ENCODE measurements at regions not wholly inside any gene's neighbourhood (a gene's known extent, or its start where the extent isn't known, plus 50 kb on each side); places are given as distances from the start of the nearest gene placed in this dataset.

DNA sequence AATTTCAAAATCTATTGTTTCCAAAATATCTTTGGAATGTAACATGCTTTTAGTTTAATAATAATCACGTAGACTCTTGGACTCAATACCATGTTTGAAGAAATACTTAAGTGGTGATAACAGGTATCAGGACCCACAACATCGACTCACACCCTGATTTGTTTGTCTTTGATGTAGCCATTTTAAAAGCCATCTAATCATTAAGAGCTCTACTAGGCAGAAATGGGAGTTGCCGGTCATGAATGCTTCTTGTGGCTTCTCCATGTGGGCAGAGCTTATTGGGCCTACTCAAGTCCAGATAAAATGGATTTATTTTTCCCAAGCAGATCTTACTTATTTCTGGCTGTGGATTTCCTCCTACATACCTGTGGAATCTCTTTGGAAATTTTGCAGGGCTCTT is 261.6 kb upstream of the NR2F2 start:
- H3K9me3 ChIP-seq (ENCODE audit: insufficient read depth, low read depth, low read length), result no peaks in the 10 kb centered on the region
- no peaks in the 10 kb centered on the region for H3K36me3 ChIP-seq (ENCODE audit: insufficient read depth, low read depth, low read length)
- no peak overlapping the region for H3K9ac ChIP-seq (ENCODE audit: low read depth, low read length)
- H3K4me1 ChIP-seq (ENCODE audit: insufficient read depth, low read length), result no peaks in the 10 kb centered on the region
- no peaks in the 10 kb centered on the region; the same call in 1 of the 2 replicates for H3K27me3 ChIP-seq (ENCODE audit: insufficient read depth, low read length)
- no peak overlapping the region for H3K27ac ChIP-seq (ENCODE audit: low read length)
- H3K4me3 ChIP-seq (ENCODE audit: low read length), result no peak overlapping the region

DNA sequence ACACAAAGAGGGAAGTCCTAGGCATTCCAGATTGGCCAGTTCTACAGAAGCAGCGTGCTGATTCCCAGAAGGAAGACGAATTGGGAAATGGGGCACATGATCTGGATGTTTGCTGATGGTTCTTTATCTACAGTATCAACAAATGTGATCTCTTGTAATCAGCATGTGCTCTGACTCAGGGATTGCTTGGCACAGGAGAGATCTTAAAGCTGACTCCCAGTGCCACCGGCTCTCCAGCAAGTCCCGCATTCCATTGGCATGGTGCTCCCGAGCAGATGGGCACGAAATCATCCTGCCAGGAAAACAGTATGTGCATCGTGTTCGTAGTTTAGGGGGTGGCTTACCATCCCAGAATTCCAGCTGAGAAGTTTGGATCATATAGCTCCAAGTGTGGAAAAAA is 259.9 kb upstream of the NR2F2 start:
- no peak overlapping the region for H3K9ac ChIP-seq (ENCODE audit: low read depth, low read length)
- H3K27ac ChIP-seq (ENCODE audit: low read length), result no peak overlapping the region
- no peak overlapping the region for H3K4me3 ChIP-seq (ENCODE audit: low read length)

DNA sequence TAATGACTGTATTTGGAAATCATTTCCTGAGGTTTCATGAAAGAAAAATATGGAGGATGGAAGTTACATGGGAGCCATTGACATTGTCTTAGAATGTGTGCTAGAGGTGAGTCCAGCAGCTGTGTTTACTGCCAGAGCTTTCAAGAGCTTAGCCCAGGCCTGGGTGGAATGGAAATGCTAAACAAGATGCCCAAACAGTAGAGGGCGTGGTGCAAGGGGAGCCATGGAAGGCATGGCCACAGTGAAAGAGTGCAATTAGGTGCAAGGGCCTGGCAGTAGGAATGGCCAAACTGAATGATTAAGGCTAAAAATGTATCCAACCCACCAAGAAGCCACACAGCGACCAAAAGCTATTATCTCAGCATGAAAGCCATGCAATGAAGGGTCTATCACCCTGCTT is 257.7 kb upstream of the NR2F2 start:
- Histone ChIP-seq H3K9me3 (ENCODE audit: insufficient read depth, low read depth, low read length) (no peaks in the 10 kb centered on the region), H3K4me3 (ENCODE audit: low read length) (no peak overlapping the region), H3K9ac (ENCODE audit: low read depth, low read length) (no peak overlapping the region), H3K27me3 (ENCODE audit: insufficient read depth, low read length) (peaks cover 7% of the 10 kb centered on the region; the same call in 1 of the 2 replicates), H3K27ac (ENCODE audit: low read length) (no peak overlapping the region), H3K36me3 (ENCODE audit: insufficient read depth, low read depth, low read length) (no peaks in the 10 kb centered on the region), H3K4me1 (ENCODE audit: insufficient read depth, low read length) (no peaks in the 10 kb centered on the region)

More for the DNA sequence above, 259.9 kb upstream of the NR2F2 start:
- Histone ChIP-seq H3K4me1 (ENCODE audit: insufficient read depth, low read length) (no peaks in the 10 kb centered on the region), H3K36me3 (ENCODE audit: insufficient read depth, low read depth, low read length) (no peaks in the 10 kb centered on the region), H3K9me3 (ENCODE audit: insufficient read depth, low read depth, low read length) (no peaks in the 10 kb centered on the region), H3K27me3 (ENCODE audit: insufficient read depth, low read length) (peaks cover 4% of the 10 kb centered on the region; the same call in 1 of the 2 replicates)

DNA sequence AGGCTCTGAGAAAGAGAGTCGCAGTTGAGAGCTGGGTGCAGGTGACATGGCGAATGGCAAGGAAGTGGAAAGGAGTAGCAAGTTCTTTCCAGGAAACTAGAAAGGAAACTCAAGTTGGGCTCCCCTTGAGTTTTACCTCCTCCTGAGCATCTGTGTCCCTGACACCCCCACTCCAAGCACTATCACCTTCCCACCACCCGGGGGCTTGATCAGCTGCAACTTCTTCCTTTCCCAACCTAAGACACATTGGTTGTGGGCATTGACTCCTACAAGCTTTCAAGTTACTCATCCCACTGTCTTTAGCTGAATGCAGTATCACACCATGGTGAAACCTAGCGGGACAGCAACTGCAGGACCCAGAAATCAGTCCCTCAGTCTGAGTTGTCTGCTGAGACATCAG is 256.6 kb upstream of the NR2F2 start:
- Histone ChIP-seq H3K36me3 (ENCODE audit: insufficient read depth, low read depth, low read length) (no peaks in the 10 kb centered on the region), H3K4me3 (ENCODE audit: low read length) (no peak overlapping the region), H3K9me3 (ENCODE audit: insufficient read depth, low read depth, low read length) (no peaks in the 10 kb centered on the region), H3K4me1 (ENCODE audit: insufficient read depth, low read length) (no peaks in the 10 kb centered on the region), H3K27ac (ENCODE audit: low read length) (no peak overlapping the region), H3K9ac (ENCODE audit: low read depth, low read length) (no peak overlapping the region), H3K27me3 (ENCODE audit: insufficient read depth, low read length) (peaks cover 7% of the 10 kb centered on the region; the same call in 1 of the 2 replicates)

- Histone ChIP-seq H3K27ac (ENCODE audit: low read length) (no peak overlapping the region), H3K36me3 (ENCODE audit: insufficient read depth, low read depth, low read length) (no peaks in the 10 kb centered on the region), H3K27me3 (ENCODE audit: insufficient read depth, low read length) (peaks cover 12% of the 10 kb centered on the region; the same call in 1 of the 2 replicates), H3K9me3 (ENCODE audit: insufficient read depth, low read depth, low read length) (no peaks in the 10 kb centered on the region), H3K4me3 (ENCODE audit: low read length) (no peak overlapping the region), H3K4me1 (ENCODE audit: insufficient read depth, low read length) (no peaks in the 10 kb centered on the region), H3K9ac (ENCODE audit: low read depth, low read length) (no peak overlapping the region)
These were observed 254.6 kb upstream of the NR2F2 start for GRCh38 chr15:96075895-96076294.

DNA sequence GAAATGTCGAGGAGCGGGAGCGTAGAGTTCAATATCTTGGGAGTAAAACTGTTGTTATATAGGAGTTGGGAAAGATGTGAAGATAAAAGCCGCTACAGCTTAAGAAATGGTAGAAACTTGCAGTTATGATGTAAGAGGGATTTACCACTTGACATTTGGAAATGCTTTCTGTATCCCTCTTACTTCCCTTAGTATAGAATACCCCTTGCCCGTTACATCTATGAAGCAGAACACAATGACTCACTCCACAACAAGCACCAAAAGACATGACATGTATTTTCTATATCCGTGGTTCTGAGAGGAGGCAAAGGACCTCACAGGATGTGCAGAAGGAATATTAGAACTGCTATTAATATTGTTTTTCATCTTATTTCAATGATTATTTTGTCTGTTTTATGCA is 254.2 kb upstream of the NR2F2 start:
- no peak overlapping the region for H3K27ac ChIP-seq (ENCODE audit: low read length)
- peaks cover 12% of the 10 kb centered on the region; the same call in 1 of the 2 replicates for H3K27me3 ChIP-seq (ENCODE audit: insufficient read depth, low read length)
- H3K4me1 ChIP-seq (ENCODE audit: insufficient read depth, low read length), result no peaks in the 10 kb centered on the region
- no peak overlapping the region for H3K9ac ChIP-seq (ENCODE audit: low read depth, low read length)
- no peak overlapping the region for H3K4me3 ChIP-seq (ENCODE audit: low read length)
- no peaks in the 10 kb centered on the region for H3K36me3 ChIP-seq (ENCODE audit: insufficient read depth, low read depth, low read length)
- no peaks in the 10 kb centered on the region for H3K9me3 ChIP-seq (ENCODE audit: insufficient read depth, low read depth, low read length)

DNA sequence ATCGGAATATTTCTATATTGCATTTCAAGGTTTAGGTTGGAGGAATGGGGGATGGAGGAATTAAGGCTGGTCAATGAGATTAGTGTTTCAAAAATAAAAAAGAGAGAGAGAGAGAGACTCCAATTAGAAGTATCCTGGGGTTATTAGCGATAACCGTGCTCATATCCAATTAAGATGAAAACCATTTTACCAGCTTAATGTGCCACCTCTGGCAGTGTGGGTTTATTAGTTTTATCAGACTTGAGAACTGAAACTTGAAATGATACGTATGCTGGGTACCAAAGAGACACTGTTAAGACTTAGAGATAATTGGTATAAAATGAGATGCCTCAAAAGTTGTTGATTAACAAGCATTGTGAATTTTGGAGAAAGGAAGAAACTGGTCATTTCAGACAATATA is 251.5 kb upstream of the NR2F2 start:
- H3K36me3 ChIP-seq (ENCODE audit: insufficient read depth, low read depth, low read length), result no peaks in the 10 kb centered on the region
- H3K4me3 ChIP-seq (ENCODE audit: low read length), result no peak overlapping the region
- H3K27me3 ChIP-seq (ENCODE audit: insufficient read depth, low read length), result peaks cover 34% of the 10 kb centered on the region
- H3K9me3 ChIP-seq (ENCODE audit: insufficient read depth, low read depth, low read length), result no peaks in the 10 kb centered on the region
- H3K9ac ChIP-seq (ENCODE audit: low read depth, low read length), result no peak overlapping the region
- H3K27ac ChIP-seq (ENCODE audit: low read length), result no peak overlapping the region
- no peaks in the 10 kb centered on the region for H3K4me1 ChIP-seq (ENCODE audit: insufficient read depth, low read length)

DNA sequence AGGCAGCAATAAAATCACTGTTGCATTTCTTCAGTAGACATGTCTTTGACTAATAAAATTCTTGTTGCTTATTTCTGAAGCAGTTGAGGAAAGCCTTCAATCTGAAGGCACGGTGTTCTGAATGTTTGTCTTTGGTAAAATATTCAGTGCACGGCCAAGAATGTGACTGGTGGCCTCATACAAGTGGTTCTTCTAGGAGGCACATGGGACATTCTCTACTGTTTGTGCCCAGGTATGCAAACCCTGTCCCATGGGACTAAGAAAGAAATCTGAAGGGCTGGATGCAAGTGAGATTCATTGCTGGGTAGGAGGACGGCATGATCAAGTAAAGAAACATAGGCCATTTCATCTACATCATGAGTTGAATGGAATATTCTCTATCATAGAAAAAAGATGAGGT is 250.6 kb upstream of the NR2F2 start:
- Histone ChIP-seq H3K4me3 (ENCODE audit: low read length) (no peak overlapping the region), H3K9me3 (ENCODE audit: insufficient read depth, low read depth, low read length) (no peaks in the 10 kb centered on the region), H3K27me3 (ENCODE audit: insufficient read depth, low read length) (peaks cover 43% of the 10 kb centered on the region), H3K4me1 (ENCODE audit: insufficient read depth, low read length) (no peaks in the 10 kb centered on the region), H3K9ac (ENCODE audit: low read depth, low read length) (no peak overlapping the region), H3K36me3 (ENCODE audit: insufficient read depth, low read depth, low read length) (no peaks in the 10 kb centered on the region), H3K27ac (ENCODE audit: low read length) (no peak overlapping the region)

DNA sequence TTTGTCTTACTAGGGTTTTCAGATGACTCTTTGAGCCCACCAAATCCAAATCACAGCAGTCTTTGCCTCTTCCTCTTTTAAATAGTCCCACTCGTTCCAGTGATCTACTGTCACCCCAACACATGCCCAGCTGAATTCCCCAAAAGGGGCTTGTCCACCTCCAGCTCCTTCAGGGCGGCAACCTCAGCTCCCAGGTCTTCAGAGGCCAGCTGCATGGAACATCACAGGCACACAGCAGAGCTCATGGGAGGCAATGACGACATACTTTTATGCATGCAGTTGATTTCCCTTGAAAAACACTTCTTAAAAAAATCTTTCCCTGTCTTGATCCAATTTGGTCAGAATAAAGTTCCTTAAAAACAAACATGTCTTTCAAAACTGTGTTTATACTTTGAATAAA is 244.3 kb upstream of the NR2F2 start:
- H3K27ac ChIP-seq (ENCODE audit: low read length), result no peak overlapping the region
- peaks cover 24% of the 10 kb centered on the region; the same call in 1 of the 2 replicates for H3K4me1 ChIP-seq (ENCODE audit: insufficient read depth, low read length)
- peaks cover 91% of the 10 kb centered on the region for H3K27me3 ChIP-seq (ENCODE audit: insufficient read depth, low read length)
- no peaks in the 10 kb centered on the region for H3K36me3 ChIP-seq (ENCODE audit: insufficient read depth, low read depth, low read length)
- no peaks in the 10 kb centered on the region for H3K9me3 ChIP-seq (ENCODE audit: insufficient read depth, low read depth, low read length)
- no peak overlapping the region for H3K4me3 ChIP-seq (ENCODE audit: low read length)
- H3K9ac ChIP-seq (ENCODE audit: low read depth, low read length), result no peak overlapping the region

GRCh38 chr15:96087180-96087884 is 243.2 kb upstream of the NR2F2 start:
- Histone ChIP-seq H3K9me3 (ENCODE audit: insufficient read depth, low read depth, low read length) (no peaks in the 10 kb centered on the region), H3K27me3 (ENCODE audit: insufficient read depth, low read length) (peaks cover 94% of the 10 kb centered on the region), H3K36me3 (ENCODE audit: insufficient read depth, low read depth, low read length) (no peaks in the 10 kb centered on the region), H3K4me3 (ENCODE audit: low read length) (no peak overlapping the region), H3K4me1 (ENCODE audit: insufficient read depth, low read length) (peaks cover 24% of the 10 kb centered on the region; the same call in 1 of the 2 replicates), H3K9ac (ENCODE audit: low read depth, low read length) (no peak overlapping the region), H3K27ac (ENCODE audit: low read length) (no peak overlapping the region)

DNA sequence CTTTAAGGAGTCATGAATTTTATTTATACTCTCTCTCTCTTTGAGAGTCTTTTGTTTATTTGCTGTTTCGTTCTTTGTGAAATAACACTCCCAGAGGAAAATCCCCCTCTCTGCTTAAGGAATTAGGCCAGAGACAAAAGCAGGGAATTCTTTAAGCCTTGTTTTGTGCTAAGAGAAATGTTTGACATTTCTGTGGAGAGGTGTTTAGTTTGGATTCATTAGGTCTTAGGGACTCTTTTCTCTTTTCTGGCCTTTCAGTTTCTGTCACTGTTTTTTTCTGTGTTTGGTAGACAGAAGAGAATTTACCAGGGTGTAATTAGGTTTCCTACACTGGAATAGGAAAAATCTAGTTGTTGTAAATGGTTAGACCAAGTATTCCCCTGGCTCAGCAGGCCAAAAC is 241.8 kb upstream of the NR2F2 start:
- Histone ChIP-seq H3K27ac (ENCODE audit: low read length) (no peak overlapping the region), H3K4me3 (ENCODE audit: low read length) (no peak overlapping the region), H3K36me3 (ENCODE audit: insufficient read depth, low read depth, low read length) (no peaks in the 10 kb centered on the region), H3K9me3 (ENCODE audit: insufficient read depth, low read depth, low read length) (no peaks in the 10 kb centered on the region), H3K9ac (ENCODE audit: low read depth, low read length) (no peak overlapping the region), H3K4me1 (ENCODE audit: insufficient read depth, low read length) (peaks cover 24% of the 10 kb centered on the region; the same call in 1 of the 2 replicates), H3K27me3 (ENCODE audit: insufficient read depth, low read length) (peaks cover 97% of the 10 kb centered on the region)

- H3K4me3 ChIP-seq (ENCODE audit: low read length), result no peak overlapping the region
- H3K27me3 ChIP-seq (ENCODE audit: insufficient read depth, low read length), result peaks cover 97% of the 10 kb centered on the region
- no peaks in the 10 kb centered on the region for H3K36me3 ChIP-seq (ENCODE audit: insufficient read depth, low read depth, low read length)
- no peak overlapping the region for H3K9ac ChIP-seq (ENCODE audit: low read depth, low read length)
- peaks cover 24% of the 10 kb centered on the region; the same call in 1 of the 2 replicates for H3K4me1 ChIP-seq (ENCODE audit: insufficient read depth, low read length)
- no peak overlapping the region for H3K27ac ChIP-seq (ENCODE audit: low read length)
- no peaks in the 10 kb centered on the region for H3K9me3 ChIP-seq (ENCODE audit: insufficient read depth, low read depth, low read length)
These were observed 241.0 kb upstream of the NR2F2 start for GRCh38 chr15:96089405-96090058.

All from iPS-20b (cell line).